GM18867 (cell line): ENCODE measurements at regions not wholly inside any gene's neighbourhood (a gene's known extent, or its start where the extent isn't known, plus 50 kb on each side); places are given as distances from the start of the nearest gene placed in this dataset.

Experiments used
- ATAC-seq: cut with Tn5 transposase; IDR thresholded peaks from one replicate; pipeline ENCODE4 v1.9.1; 2021; ENCODE audit warnings: mild to moderate bottlenecking, moderate library complexity; ENCODE audit not compliant: unreplicated experiment

- no peak for ATAC-seq
These were observed 2015.9 kb downstream of the PCDH7 start for GRCh38 chr4:32735856-32736590.

DNA sequence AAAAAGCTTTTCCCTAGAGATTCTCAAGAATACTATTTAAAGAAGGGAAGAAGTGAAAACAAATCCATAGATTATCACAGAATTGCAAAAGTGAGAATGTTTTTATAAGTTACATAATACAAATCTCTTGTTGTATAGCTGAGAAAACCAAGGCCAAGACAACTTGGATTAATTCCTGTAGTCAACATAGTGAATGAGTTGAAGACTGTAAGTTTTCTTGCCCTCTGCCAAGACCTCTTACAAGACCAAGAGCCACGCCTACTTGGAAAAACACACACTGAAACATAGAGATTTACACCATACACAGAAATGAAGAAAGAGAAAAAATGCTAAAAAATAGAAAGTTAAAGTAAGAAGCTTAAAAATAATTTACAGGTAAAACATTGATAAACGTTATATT is 2024.0 kb downstream of the PCDH7 start:
- ATAC-seq = no peak

DNA sequence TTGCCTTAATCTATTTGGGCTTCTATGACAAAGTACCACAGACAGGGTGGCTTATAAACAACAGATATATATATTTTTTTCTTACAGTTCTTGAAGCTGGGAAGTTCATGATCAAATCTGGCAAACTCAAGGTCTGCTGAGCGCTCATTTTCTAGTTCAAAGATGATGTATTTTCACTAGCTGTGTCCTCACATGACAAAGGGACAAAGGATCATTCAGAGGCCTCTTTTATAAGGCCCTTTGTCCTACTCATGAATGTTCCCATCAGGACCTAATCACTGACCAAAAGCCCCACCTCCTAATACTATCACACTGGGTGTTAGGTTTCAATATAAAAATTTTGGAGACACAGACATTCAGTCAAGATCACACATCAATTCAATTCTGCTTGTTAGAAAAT is 2025.2 kb downstream of the PCDH7 start:
- no peak for ATAC-seq

- ATAC-seq = no peak
These were observed 2027.9 kb downstream of the PCDH7 start for GRCh38 chr4:32748061-32748460.

DNA sequence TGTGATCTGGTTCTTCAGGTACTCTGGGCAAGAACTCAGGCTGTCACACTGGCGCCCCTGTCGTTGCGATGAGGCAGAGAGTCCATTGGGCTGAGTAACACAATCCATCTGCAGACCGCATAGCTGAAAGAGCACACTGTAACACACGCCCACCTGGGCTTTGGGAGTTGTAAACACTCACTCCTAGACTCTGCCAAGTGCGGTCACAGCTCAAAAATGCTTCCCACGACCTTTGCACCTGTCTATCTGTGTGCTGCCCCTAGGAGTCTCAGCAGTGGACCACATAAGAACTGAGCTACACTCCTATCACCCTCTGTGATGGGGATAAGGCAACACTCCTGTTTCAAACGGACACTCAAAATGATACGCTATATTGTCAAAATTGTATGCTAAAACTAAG is 2028.3 kb downstream of the PCDH7 start:
- no peak for ATAC-seq

- no peak for ATAC-seq
These were observed 2032.8 kb downstream of the PCDH7 start for GRCh38 chr4:32752962-32753361.

DNA sequence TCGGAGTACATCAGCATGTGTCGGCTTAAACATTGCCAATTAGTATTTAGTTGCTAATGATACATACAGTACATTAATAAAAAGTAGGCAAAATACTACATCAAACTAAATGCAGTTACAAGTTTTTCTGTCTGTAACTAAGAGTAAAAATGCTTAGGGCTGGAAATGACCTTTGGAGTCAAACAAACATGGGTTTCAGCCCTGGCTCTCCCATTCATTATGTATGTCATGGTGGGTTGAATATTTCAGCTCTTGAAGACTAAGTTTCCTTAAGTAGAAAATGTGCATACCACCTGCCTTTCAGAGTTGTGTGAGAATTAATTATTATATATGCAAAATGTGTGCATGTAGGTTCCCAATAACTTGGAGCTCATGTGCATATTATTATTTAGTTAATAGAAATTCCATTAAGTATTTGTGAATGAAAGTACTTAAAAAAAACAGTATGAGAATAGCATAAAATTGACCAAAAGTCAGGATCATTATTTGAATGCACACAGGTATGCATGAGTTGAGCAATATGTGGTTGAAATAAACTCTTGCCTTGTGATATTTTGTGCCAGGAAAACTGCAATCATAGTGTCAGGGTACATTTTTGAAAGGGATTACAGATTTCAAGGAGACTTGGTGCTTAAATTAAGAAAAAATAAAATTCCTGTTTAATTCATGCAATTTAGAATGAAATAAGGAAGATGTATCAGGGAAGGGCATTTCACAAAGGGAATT is 2048.7 kb downstream of the PCDH7 start:
- ATAC-seq = no peak

- no peak for ATAC-seq
These were observed 2051.3 kb downstream of the PCDH7 start for GRCh38 chr4:32771491-32771890.

DNA sequence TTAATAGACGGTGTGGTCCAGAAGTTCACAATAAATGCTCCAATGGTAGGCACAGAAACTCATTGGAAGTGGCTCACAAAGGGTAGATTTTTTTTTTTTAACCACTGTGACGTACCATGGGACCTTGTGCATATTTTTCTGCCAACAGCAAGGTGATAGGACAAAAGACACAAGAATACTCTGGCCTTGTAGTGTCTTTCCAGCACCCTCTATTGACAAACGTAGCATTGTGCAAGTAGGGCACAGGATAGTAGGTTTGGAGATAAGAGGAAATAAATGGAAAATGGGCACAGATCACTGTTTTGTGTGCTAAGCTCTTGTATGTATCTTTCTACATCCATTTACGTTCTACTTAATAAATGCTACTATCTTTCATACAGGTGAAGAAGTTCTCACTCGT is 2054.9 kb downstream of the PCDH7 start:
- no peak for ATAC-seq

GRCh38 chr4:32776435-32777203 is 2056.4 kb downstream of the PCDH7 start:
- ATAC-seq = no peak

DNA sequence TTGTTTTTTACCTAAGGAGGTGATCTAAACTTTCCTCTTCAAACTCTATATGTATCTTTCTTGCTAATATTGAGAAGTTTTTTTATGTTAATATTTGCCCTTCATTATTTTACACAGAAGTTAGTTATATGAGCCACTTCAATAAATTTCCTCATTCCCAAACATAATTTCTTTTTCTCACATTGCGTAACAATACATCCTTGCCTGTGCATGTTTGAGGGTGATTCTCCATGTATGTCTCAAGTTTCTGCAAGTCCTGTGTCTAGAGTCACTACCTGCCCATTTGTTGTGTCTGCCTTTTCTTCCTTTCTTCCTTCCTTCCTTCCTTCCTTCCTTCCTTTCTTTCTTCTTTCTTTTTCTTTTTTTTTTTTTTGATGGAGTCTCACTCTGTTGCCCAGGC is 2057.9 kb downstream of the PCDH7 start:
- no peak for ATAC-seq

DNA sequence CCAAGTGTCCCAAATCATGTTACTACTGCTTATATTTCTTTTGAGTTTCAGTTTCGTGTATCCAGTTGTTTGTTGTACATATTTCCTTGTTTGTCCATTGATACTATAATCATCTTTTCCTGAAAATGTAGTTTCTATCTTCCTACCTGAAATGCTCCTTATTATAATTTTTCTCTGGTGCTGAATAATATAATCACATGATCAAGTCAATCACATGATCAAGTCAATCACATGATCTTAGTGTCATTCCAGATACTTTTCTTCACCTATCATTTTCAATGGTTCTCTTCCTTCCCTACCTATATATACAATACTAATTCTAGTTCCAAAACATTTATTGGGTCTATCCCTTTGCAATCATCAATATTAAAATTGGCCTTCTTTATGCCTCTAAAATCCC is 2058.8 kb downstream of the PCDH7 start:
- ATAC-seq = no peak

GRCh38 chr4:32789026-32789608 is 2068.9 kb downstream of the PCDH7 start:
- ATAC-seq = no peak

DNA sequence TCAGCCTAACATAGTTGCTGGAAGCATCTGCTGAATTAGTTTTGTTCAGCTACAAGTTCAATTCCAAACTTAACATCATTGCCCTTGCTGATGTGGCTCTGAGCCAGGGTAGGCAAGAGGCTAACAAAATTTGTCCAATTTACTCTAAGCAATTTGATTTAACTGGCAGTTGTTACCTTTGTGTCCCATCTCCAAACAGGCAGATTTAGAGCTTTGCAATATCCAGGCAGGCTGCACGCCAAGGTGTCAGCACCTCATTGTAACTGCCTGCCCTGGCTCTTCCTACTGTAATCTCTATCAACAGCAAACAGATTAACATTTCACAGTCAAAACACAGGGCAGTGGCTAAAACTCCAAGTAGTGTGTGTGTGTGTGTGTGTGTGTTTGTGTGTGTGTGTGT is 2070.6 kb downstream of the PCDH7 start:
- no peak for ATAC-seq

DNA sequence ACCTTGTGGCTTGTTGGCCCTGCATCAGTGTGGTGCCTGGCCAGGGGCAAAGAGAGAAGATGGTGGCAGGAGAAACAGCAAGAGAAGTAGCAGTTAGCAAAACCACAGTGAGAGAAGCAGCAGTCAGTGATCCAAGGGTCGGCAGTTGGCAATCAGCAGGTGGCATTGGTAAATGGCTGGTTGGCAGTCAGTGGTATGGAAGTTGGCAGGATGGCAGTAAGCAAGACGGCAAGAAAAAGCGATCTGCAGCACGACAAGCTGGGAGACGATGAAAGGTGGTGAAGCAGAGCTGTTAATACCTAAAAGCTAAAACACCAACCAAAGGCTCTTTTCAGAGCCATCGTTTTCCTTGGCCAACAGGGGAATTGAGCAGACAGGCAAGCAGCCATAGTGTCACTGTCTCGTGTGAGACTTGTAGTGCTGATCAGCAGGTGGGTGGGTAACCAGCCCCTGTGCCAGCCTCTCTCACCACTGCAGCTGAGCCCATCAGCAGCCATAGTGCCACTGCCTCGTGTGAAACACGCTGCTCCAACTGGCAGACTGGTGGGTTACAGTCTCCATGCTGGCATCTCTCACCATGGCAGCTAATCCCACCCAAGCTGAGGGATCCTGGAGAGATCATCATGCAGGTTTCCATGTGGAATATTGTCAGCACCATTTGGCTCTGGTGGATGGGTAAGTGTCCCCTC is 2078.4 kb downstream of the PCDH7 start:
- no peak for ATAC-seq

- ATAC-seq = no peak
These were observed 2104.2 kb downstream of the PCDH7 start for GRCh38 chr4:32824336-32824735.

DNA sequence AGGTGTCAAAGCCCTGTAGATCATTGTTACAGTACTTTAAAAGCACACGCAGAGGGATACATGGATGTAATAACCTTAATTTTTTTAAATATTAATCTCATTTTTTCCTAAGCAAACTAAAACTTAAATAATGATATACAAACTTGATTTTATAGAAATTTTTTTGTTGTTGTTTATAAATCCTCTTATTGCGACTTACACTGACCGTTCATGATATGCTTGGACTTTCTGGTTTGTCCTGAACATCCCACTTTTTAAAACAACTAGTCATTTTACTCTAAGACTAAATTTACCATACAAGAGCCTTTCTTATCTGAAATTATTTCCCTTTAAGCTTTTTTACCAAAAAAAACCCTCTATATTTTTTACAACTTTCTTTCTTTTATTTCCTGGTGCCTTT is 2106.0 kb downstream of the PCDH7 start:
- no peak for ATAC-seq

DNA sequence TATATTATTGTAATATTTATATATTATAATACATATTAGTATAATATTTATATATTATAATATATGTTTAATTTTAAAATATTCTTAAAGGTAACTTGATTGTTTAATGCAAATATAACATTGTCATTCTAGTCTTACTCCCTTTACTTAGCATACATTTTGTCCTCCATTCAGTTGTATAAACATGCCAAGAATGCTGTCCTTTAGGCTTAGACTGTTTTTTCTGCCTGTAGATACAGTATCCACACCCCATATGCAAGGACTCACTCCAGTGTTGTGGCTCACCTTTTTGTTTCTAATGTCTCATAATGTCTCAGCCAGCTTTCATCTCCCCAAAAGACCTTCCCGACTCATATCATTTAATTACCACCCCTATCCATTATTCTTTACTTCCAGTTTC is 2110.0 kb downstream of the PCDH7 start:
- no peak for ATAC-seq

DNA sequence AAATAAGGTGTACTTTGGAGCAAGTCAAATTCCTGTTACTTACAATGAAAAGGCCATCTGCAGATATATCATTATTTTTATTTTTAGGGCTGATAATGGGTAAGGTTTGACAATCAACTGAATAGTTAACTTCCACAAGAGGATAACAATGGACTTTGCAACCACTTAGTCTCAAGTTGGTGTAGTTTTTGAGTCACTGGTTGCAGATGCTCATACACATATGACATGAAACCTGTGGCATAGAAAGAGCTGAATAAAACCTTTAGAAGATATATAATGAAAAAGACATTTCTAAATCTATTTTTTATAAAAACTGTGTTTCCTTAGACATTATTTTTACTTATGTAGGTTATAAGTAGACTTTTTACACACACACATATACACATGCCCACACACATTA is 2110.9 kb downstream of the PCDH7 start:
- no peak for ATAC-seq

- no peak for ATAC-seq
These were observed 2120.5 kb downstream of the PCDH7 start for GRCh38 chr4:32840461-32841189.
